CD4-positive, alpha-beta T cell (primary cell): ENCODE measurements at regions not wholly inside any gene's neighbourhood (a gene's known extent, or its start where the extent isn't known, plus 50 kb on each side); places are given as distances from the start of the nearest gene placed in this dataset.

Experiments
- ATAC-seq: fragments of 200-7000 bp; cut with Tn5 transposase; one replicate; pipeline ENCODE4 v1.10.0; 2022; ENCODE audit warnings: mild to moderate bottlenecking; ENCODE audit not compliant: poor library complexity
- CTCF ChIA-PET: fragments of 350-600 bp; sonication (Branson Sonifier 250); formaldehyde crosslinking; loops from one replicate; lab custom pipeline; 2021; ENCODE audit warnings: antibody characterized with exemption, inconsistent platforms; lab: Charles Lee
- POLR2A ChIA-PET: fragments of 350-600 bp; sonication (Branson Sonifier 250); formaldehyde crosslinking; loops from one replicate; lab custom pipeline; 2021; ENCODE audit warnings: antibody characterized with exemption, inconsistent platforms; lab: Charles Lee
- DNase-seq, 14 experiments: peaks; one replicate each; pipeline ENCODE4 v3.0.0-alpha.2; 2013 to 2020; ENCODE audit warnings: mixed read lengths in 2 of 14
- H3K27ac ChIP-seq, 2 donors: one replicate each; pipeline versions ENCODE4 v1.5.1 to v1.7.0; 2013; ENCODE audit warnings: low read length in 2 of 2, low read depth in 1 of 2, mild to moderate bottlenecking in 1 of 2
- H3K27me3 ChIP-seq, 2 experiments: 1 replicate in 1 of 2; 2 replicates in 1 of 2; pipeline versions ENCODE4 v1.6.1 to v1.7.0; 2013; ENCODE audit warnings: low read length in 2 of 2, control low read depth in 1 of 2, mild to moderate bottlenecking in 1 of 2, moderate library complexity in 1 of 2; ENCODE audit not compliant: insufficient read depth in 2 of 2, control insufficient read depth in 1 of 2
- H3K36me3 ChIP-seq: one replicate; pipeline ENCODE4 v1.6.1; 2013; ENCODE audit warnings: low read length, control low read depth; ENCODE audit not compliant: insufficient read depth
- H3K4me1 ChIP-seq: one replicate; pipeline ENCODE4 v1.6.1; 2013; ENCODE audit warnings: low read length, control low read depth; ENCODE audit not compliant: insufficient read depth
- H3K4me3 ChIP-seq: one replicate; pipeline ENCODE4 v1.5.1; 2013; ENCODE audit warnings: mild to moderate bottlenecking, low read length, moderate library complexity
- H3K9me3 ChIP-seq, 2 experiments: 1 replicate in 1 of 2; 2 replicates in 1 of 2; pipeline versions ENCODE4 v1.6.1 to v1.7.0; 2013; ENCODE audit warnings: low read length in 2 of 2, mild to moderate bottlenecking in 2 of 2, control low read depth in 1 of 2, moderate library complexity in 1 of 2; ENCODE audit not compliant: control insufficient read depth in 1 of 2, insufficient read depth in 1 of 2
- H3K27ac Mint-ChIP-seq: one replicate; pipeline ENCODE4 v1.8.0; 2020; ENCODE audit warnings: mixed read lengths
- H3K27me3 Mint-ChIP-seq: one replicate; pipeline ENCODE4 v1.8.0; 2021; ENCODE audit warnings: mixed read lengths
- H3K36me3 Mint-ChIP-seq: one replicate; pipeline ENCODE4 v1.8.0; 2021; ENCODE audit warnings: low read depth, mixed read lengths
- H3K4me1 Mint-ChIP-seq: one replicate; pipeline ENCODE4 v1.8.0; 2021; ENCODE audit warnings: low read depth, mixed read lengths
- H3K4me3 Mint-ChIP-seq: one replicate; pipeline ENCODE4 v1.8.0; 2020; ENCODE audit warnings: mild to moderate bottlenecking, mixed read lengths
- H3K9me3 Mint-ChIP-seq: one replicate; pipeline ENCODE4 v1.8.0; 2020; ENCODE audit warnings: mixed read lengths
- intact Hi-C, 2 experiments: fragments of 100-400 bp; cut with DNase I in 1 of 2; cut with micrococcal nuclease in 1 of 2; formaldehyde crosslinking; loops; one replicate each; pipeline versions ENCODE4 v1.15.1 to v1.9.0; 2023 to 2025; cut with DNase I, micrococcal nuclease
- TF ChIP-seq, protein P1 (sequence below): fragments of 200-600 bp; IDR thresholded peaks from one replicate; pipeline ENCODE4 v1.8.0; 2022; ENCODE audit warnings: antibody characterized with exemption, mild to moderate bottlenecking

DNA sequence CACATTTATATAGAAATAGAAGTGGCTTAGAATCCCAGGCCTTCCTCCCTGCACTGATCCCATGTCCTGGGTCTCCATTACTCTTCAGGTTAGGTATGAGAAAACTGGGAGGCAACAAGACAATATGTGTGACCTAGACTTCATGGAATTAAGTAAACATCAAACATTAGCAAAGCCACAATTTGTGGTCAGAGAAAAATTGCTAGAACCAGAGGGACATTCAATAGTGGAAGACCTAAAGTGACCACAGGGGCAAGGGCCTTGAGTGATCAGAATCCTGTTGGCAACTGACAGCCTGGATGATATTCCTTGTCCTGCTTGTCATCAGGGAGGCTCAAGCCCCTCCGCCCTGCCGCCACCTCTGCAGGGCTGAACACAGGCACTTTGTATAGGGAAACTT is 322.8 kb upstream of the CTNNB1 start:
- TF ChIP-seq, protein P1, sequence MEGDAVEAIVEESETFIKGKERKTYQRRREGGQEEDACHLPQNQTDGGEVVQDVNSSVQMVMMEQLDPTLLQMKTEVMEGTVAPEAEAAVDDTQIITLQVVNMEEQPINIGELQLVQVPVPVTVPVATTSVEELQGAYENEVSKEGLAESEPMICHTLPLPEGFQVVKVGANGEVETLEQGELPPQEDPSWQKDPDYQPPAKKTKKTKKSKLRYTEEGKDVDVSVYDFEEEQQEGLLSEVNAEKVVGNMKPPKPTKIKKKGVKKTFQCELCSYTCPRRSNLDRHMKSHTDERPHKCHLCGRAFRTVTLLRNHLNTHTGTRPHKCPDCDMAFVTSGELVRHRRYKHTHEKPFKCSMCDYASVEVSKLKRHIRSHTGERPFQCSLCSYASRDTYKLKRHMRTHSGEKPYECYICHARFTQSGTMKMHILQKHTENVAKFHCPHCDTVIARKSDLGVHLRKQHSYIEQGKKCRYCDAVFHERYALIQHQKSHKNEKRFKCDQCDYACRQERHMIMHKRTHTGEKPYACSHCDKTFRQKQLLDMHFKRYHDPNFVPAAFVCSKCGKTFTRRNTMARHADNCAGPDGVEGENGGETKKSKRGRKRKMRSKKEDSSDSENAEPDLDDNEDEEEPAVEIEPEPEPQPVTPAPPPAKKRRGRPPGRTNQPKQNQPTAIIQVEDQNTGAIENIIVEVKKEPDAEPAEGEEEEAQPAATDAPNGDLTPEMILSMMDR: no peak
- CTCF ChIA-PET: no interaction called here

DNA sequence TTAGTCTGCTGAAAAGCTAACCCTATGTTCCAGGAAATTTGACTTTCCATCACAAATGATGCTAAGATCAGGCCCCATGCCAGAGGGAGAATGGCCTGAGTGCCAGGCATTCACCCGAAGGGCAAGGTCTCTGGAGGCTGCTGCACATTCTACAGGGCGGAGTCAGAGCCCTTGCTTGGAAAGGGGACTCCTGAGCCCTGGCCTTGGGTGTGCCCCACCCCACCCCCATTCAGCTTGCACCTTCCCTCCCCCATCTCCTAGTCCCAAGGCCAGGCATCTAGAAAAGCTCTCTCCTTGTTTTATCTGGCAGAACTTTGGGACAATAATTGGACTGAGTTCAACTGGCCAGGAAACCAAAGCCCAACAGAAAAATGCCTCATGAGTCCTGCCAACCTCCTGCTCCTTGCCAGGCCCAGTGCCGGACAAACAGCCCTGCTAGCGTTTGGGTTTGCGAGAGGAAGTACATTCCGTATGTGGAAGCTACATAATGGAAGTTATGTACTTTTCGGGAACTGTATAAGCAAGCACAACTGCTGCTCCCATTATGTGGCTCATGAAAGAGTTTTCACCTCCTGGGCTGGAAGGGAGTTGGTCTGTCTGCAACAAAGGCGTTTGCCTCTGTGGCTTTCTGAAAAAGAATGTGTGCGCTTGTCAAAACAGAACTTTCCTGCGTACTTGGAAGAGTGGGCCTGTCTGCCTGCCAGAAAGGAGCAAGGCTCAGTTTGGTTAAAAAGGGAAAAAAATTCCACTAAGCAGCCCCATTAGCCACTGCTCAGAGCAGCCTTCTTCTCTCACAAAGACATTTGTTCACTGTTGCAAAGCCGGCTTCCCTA is 321.5 kb upstream of the CTNNB1 start:
- no peaks in the 10 kb centered on the region for H3K4me1 ChIP-seq
- no peaks in the 10 kb centered on the region for H3K27me3 ChIP-seq
- ChIA-PET CTCF (no interaction called here), POLR2A (no interaction called here)
- H3K36me3 Mint-ChIP-seq: no peaks in the 10 kb centered on the region
- H3K4me1 Mint-ChIP-seq: no peaks in the 10 kb centered on the region
- intact Hi-C loops: no loop called here
- TF ChIP-seq, protein P1: no peak
- no peak for DNase-seq
- no peaks in the 10 kb centered on the region for H3K9me3 ChIP-seq
- H3K4me3 Mint-ChIP-seq: no peak overlapping the region
- H3K27ac ChIP-seq: no peak overlapping the region
- H3K36me3 ChIP-seq: no peaks in the 10 kb centered on the region
- H3K27ac Mint-ChIP-seq: no peak overlapping the region
- H3K4me3 ChIP-seq: no peak overlapping the region
- peaks cover 4% of the 10 kb centered on the region for H3K27me3 Mint-ChIP-seq
- ATAC-seq: no peak
- no peaks in the 10 kb centered on the region for H3K9me3 Mint-ChIP-seq

More for the DNA sequence above, 322.8 kb upstream of the CTNNB1 start:
- H3K36me3 Mint-ChIP-seq: no peaks in the 10 kb centered on the region
- H3K4me3 ChIP-seq: no peak overlapping the region
- intact Hi-C loops: no loop called here
- no peaks in the 10 kb centered on the region for H3K27me3 ChIP-seq
- POLR2A ChIA-PET: no interaction called here
- no peak overlapping the region for H3K4me3 Mint-ChIP-seq
- no peaks in the 10 kb centered on the region for H3K4me1 Mint-ChIP-seq
- peaks cover 4% of the 10 kb centered on the region for H3K27me3 Mint-ChIP-seq
- H3K36me3 ChIP-seq: no peaks in the 10 kb centered on the region
- no peak overlapping the region for H3K27ac ChIP-seq
- ATAC-seq: no peak
- no peak for DNase-seq
- no peaks in the 10 kb centered on the region for H3K4me1 ChIP-seq
- no peaks in the 10 kb centered on the region for H3K9me3 ChIP-seq
- no peak overlapping the region for H3K27ac Mint-ChIP-seq
- H3K9me3 Mint-ChIP-seq: no peaks in the 10 kb centered on the region

DNA sequence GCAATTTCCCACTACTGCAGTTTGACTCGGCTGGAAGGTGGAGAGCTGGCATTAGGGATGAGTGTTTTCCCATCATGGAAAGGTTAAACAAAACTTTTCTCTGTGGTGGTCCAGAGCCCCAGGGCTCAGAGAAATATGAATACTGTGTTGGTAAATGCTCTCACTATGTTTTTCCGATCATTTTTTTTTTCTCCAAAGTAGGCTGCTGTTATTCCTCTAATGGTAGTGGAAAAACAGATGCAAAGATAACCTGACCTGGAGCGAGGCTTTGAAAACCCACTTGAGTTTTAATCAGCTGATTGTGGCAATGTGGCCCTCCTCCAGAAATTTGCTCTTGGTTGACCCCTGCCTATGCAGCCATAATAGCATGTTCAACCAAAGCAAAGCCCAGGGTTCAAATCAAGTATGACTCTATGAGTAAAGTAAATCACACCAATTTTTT is 320.8 kb upstream of the CTNNB1 start:
- H3K4me1 Mint-ChIP-seq: no peaks in the 10 kb centered on the region
- no peak for DNase-seq
- no peak overlapping the region for H3K27ac Mint-ChIP-seq
- intact Hi-C loops: no loop called here
- Histone ChIP-seq H3K27me3 (no peaks in the 10 kb centered on the region), H3K27ac (no peak overlapping the region), H3K36me3 (no peaks in the 10 kb centered on the region), H3K4me1 (no peaks in the 10 kb centered on the region), H3K9me3 (no peaks in the 10 kb centered on the region), H3K4me3 (no peak overlapping the region)
- no peak overlapping the region for H3K4me3 Mint-ChIP-seq
- no peak for ATAC-seq
- POLR2A ChIA-PET: no interaction called here
- H3K36me3 Mint-ChIP-seq: no peaks in the 10 kb centered on the region
- TF ChIP-seq, protein P1: no peak
- CTCF ChIA-PET: no interaction called here
- no peaks in the 10 kb centered on the region for H3K9me3 Mint-ChIP-seq
- peaks cover 4% of the 10 kb centered on the region for H3K27me3 Mint-ChIP-seq
